ENCODE measurements at regions not wholly inside any gene's neighbourhood (a gene's known extent, or its start where the extent isn't known, plus 50 kb on each side); places are given as distances from the start of the nearest gene placed in this dataset.

DNA sequence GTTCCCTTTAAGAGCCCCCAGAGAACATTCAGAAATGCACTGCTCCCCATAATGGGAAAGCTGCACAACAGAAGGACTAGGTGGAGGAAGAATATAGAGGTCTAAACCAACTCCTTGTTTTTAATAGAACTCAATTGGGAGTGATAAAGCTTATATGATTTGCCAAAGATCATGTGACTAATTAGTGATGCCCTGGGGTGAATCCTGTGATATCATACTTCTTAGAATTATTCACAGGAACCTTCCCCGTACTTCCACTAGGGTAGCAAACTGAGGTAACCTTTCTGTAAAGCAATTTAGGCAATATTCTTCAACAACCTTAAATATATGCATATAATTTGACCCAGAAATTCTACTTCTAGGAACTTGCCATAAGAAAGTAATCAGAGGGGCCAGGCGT lies 84.4 kb downstream of the TFAP2A start:
- no peak overlapping the region for H3K27ac ChIP-seq (ENCODE audit: insufficient read depth, low read length)
- H3K79me1 ChIP-seq (ENCODE audit: low read depth in 1 of 2, low read length in 2 of 2), result no peaks in the 10 kb centered on the region
- WGBS, 2 experiments (ENCODE audit: extremely low coverage in 2 of 2, insufficient read length in 1 of 2), result no CpG with 5 or more reads among the region's 2 CpGs
- H3K9me3 ChIP-seq (ENCODE audit: control insufficient read depth, insufficient read depth, low read length), result peaks cover 5% of the 10 kb centered on the region
- H3K36me3 ChIP-seq (ENCODE audit: control insufficient read depth, insufficient read depth, low read length), result no peaks in the 10 kb centered on the region
- H3K4me3 ChIP-seq (ENCODE audit: insufficient read depth, low read depth, low read length), result no peak overlapping the region
- no peak overlapping the region for H3K4me2 ChIP-seq (ENCODE audit: low read depth, low read length)
- H4K20me1 ChIP-seq (ENCODE audit: insufficient read depth, low read length), result no peaks in the 10 kb centered on the region
- BruUV-seq (replicated peaks), result no TSS peak
- H2AFZ ChIP-seq (replicated peaks; ENCODE audit: low read length, poor library complexity), result no peak overlapping the region
- no peak overlapping the region for H2BK120ac ChIP-seq (ENCODE audit: low read depth, low read length)
- TF ChIP-seq RFX5 (IDR thresholded peaks at IDR 0.05; ENCODE audit: low read depth, low read length) (no peak), RAD21 (IDR thresholded peaks at IDR 0.05; ENCODE audit: low read length) (no peak), CEBPB (IDR thresholded peaks at IDR 0.05; ENCODE audit: low read depth, low read length) (no peak), MXI1 (IDR thresholded peaks at IDR 0.05; ENCODE audit: borderline replicate concordance, low read depth, low read length) (no peak), CTCF (conservative IDR thresholded peaks at IDR 0.05; ENCODE audit: low read depth, low read length) (no peak), FOS (IDR thresholded peaks at IDR 0.05; ENCODE audit: low read depth, low read length) (no peak), POLR2A (IDR thresholded peaks at IDR 0.05; ENCODE audit: low read depth, low read length) (no peak)
- TF ChIP-seq, protein P1, sequence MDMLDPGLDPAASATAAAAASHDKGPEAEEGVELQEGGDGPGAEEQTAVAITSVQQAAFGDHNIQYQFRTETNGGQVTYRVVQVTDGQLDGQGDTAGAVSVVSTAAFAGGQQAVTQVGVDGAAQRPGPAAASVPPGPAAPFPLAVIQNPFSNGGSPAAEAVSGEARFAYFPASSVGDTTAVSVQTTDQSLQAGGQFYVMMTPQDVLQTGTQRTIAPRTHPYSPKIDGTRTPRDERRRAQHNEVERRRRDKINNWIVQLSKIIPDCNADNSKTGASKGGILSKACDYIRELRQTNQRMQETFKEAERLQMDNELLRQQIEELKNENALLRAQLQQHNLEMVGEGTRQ (IDR thresholded peaks at IDR 0.05; ENCODE audit: low read depth, low read length), result no peak
- POLR2A ChIA-PET (ENCODE audit: unreplicated experiment), result no interaction called here
- no peak for ATAC-seq (ENCODE audit: low read depth)
- no peak overlapping the region for H3K14ac ChIP-seq (replicated peaks; ENCODE audit: low read depth, low read length)
- H3K9me1 ChIP-seq (ENCODE audit: insufficient read depth, low read length), result no peaks in the 10 kb centered on the region
- no peak overlapping the region for H4K91ac ChIP-seq (ENCODE audit: insufficient read depth, low read depth, low read length)
- DNase-seq, result no peak
- H2AK5ac ChIP-seq (ENCODE audit: low read depth, low read length), result no peak overlapping the region
- no peak overlapping the region for H2BK15ac ChIP-seq (ENCODE audit: low read depth, low read length)
- H3K18ac ChIP-seq (ENCODE audit: low read depth, low read length), result no peak overlapping the region
- H3K4ac ChIP-seq (ENCODE audit: low read depth, low read length), result no peak overlapping the region
- no peak overlapping the region for H3K56ac ChIP-seq (ENCODE audit: extremely low read depth, insufficient read depth, low read length)
- no peak overlapping the region for H3K23ac ChIP-seq (ENCODE audit: low read depth, low read length)
- H3K27me3 ChIP-seq (ENCODE audit: control insufficient read depth, insufficient read depth, low read length), result no peaks in the 10 kb centered on the region
- no peak overlapping the region for H3K9ac ChIP-seq (ENCODE audit: low read depth, low read length)
- in situ Hi-C loops (cut with MboI; ENCODE audit: low sequenced_read_pairs), result no loop called here
- no peak overlapping the region for H2BK5ac ChIP-seq (ENCODE audit: low read depth, low read length, poor library complexity, severe bottlenecking)
- no peak overlapping the region for H2BK20ac ChIP-seq (ENCODE audit: low read depth, low read length)
- CTCF ChIA-PET, result interaction anchor here (0.9 kb wide), 1 partner anchor 13 kb away, joined by 3 read pairs; no protein-coding TSS in a partner anchor
- intact Hi-C loops (cut with micrococcal nuclease), result no loop called here
- H3K4me1 ChIP-seq (ENCODE audit: control insufficient read depth, insufficient read depth, low read length), result no peaks in the 10 kb centered on the region
- dilution Hi-C loops (cut with HindIII; ENCODE audit: low sequenced_read_pairs, unreplicated experiment), result no loop called here
- no peak overlapping the region for H4K5ac ChIP-seq (ENCODE audit: low read depth, low read length)
- H2AK9ac ChIP-seq (replicated peaks; ENCODE audit: low read depth, low read length, poor library complexity), result no peak overlapping the region
- H4K8ac ChIP-seq (ENCODE audit: low read depth in 2 of 2, low read length in 2 of 2), result no peak overlapping the region
